ENCODE measurements at regions not wholly inside any gene's neighbourhood (a gene's known extent, or its start where the extent isn't known, plus 50 kb on each side); places are given as distances from the start of the nearest gene placed in this dataset.
"Not testable (repeated sequence)": the region's sequence is repeated elsewhere in the genome, so short reads cannot be mapped to it uniquely, and the experiment has no call there.

- Mint-ChIP-seq H3K4me1 (no peaks in the 10 kb centered on the region), H3K27ac (no peak overlapping the region), H3K36me3 (no peaks in the 10 kb centered on the region), H3K4me3 (no peak overlapping the region), H3K9me3 (no peaks in the 10 kb centered on the region), H3K27me3 (no peaks in the 10 kb centered on the region)
- no peak for DNase-seq
Observed at GRCh38 chr7:15829691-15830090, 143.2 kb upstream of the MEOX2 start.

- Mint-ChIP-seq H3K4me1 (no peaks in the 10 kb centered on the region), H3K4me3 (no peak overlapping the region), H3K36me3 (no peaks in the 10 kb centered on the region), H3K27me3 (no peaks in the 10 kb centered on the region), H3K27ac (no peak overlapping the region), H3K9me3 (no peaks in the 10 kb centered on the region)
- no peak for DNase-seq
Observed at GRCh38 chr7:15828881-15829280, 142.4 kb upstream of the MEOX2 start.

- Mint-ChIP-seq H3K4me1 (no peaks in the 10 kb centered on the region), H3K36me3 (no peaks in the 10 kb centered on the region), H3K27me3 (no peaks in the 10 kb centered on the region), H3K4me3 (no peak overlapping the region), H3K9me3 (no peaks in the 10 kb centered on the region), H3K27ac (no peak overlapping the region)
- no peak for DNase-seq
Observed at GRCh38 chr7:15821484-15822427, 135.3 kb upstream of the MEOX2 start.

GRCh38 chr7:15820319-15820718 is 133.8 kb upstream of the MEOX2 start:
- Mint-ChIP-seq H3K9me3 (no peaks in the 10 kb centered on the region), H3K27me3 (no peaks in the 10 kb centered on the region), H3K27ac (no peak overlapping the region), H3K36me3 (no peaks in the 10 kb centered on the region), H3K4me3 (no peak overlapping the region), H3K4me1 (no peaks in the 10 kb centered on the region)
- no peak for DNase-seq

- no peak for DNase-seq
- H3K4me1 Mint-ChIP-seq, result no peaks in the 10 kb centered on the region
- H3K27ac Mint-ChIP-seq, result no peak overlapping the region
- no peaks in the 10 kb centered on the region for H3K36me3 Mint-ChIP-seq
- H3K9me3 Mint-ChIP-seq, result no peaks in the 10 kb centered on the region
- H3K27me3 Mint-ChIP-seq, result no peaks in the 10 kb centered on the region
- no peak overlapping the region for H3K4me3 Mint-ChIP-seq
Observed at GRCh38 chr7:15816835-15817426, 130.4 kb upstream of the MEOX2 start.

GRCh38 chr7:15813448-15813847 is 127.0 kb upstream of the MEOX2 start:
- no peaks in the 10 kb centered on the region for H3K4me1 Mint-ChIP-seq
- H3K27me3 Mint-ChIP-seq, result no peaks in the 10 kb centered on the region
- no peak overlapping the region for H3K27ac Mint-ChIP-seq
- H3K36me3 Mint-ChIP-seq, result no peaks in the 10 kb centered on the region
- DNase-seq, result no peak
- H3K4me3 Mint-ChIP-seq, result no peak overlapping the region
- H3K9me3 Mint-ChIP-seq, result peaks cover 1% of the 10 kb centered on the region

- not testable (repeated sequence) for H3K36me3 Mint-ChIP-seq, H3K27ac Mint-ChIP-seq, DNase-seq, H3K4me3 Mint-ChIP-seq, H3K4me1 Mint-ChIP-seq, H3K27me3 Mint-ChIP-seq, H3K9me3 Mint-ChIP-seq
Observed at GRCh38 chr7:15810383-15810782, 123.9 kb upstream of the MEOX2 start.

GRCh38 chr7:15809936-15810335 is 123.5 kb upstream of the MEOX2 start:
- not testable (repeated sequence) for H3K9me3 Mint-ChIP-seq, DNase-seq, H3K4me3 Mint-ChIP-seq, H3K27ac Mint-ChIP-seq, H3K27me3 Mint-ChIP-seq, H3K4me1 Mint-ChIP-seq, H3K36me3 Mint-ChIP-seq

- Mint-ChIP-seq H3K27me3 (no peaks in the 10 kb centered on the region), H3K27ac (no peak overlapping the region), H3K4me1 (no peaks in the 10 kb centered on the region), H3K36me3 (no peaks in the 10 kb centered on the region), H3K4me3 (no peak overlapping the region), H3K9me3 (peaks cover 3% of the 10 kb centered on the region)
- DNase-seq, result no peak
Observed at GRCh38 chr7:15805891-15806290, 119.4 kb upstream of the MEOX2 start.

- H3K4me3 Mint-ChIP-seq, result no peak overlapping the region
- no peak for DNase-seq
- no peak overlapping the region for H3K27ac Mint-ChIP-seq
- H3K27me3 Mint-ChIP-seq, result no peaks in the 10 kb centered on the region
- H3K4me1 Mint-ChIP-seq, result no peaks in the 10 kb centered on the region
- H3K36me3 Mint-ChIP-seq, result no peaks in the 10 kb centered on the region
- peaks cover 2% of the 10 kb centered on the region for H3K9me3 Mint-ChIP-seq
Observed at GRCh38 chr7:15802425-15802824, 115.9 kb upstream of the MEOX2 start.

- no peaks in the 10 kb centered on the region for H3K36me3 Mint-ChIP-seq
- DNase-seq, result no peak
- no peak overlapping the region for H3K4me3 Mint-ChIP-seq
- H3K27me3 Mint-ChIP-seq, result no peaks in the 10 kb centered on the region
- peaks cover 2% of the 10 kb centered on the region for H3K9me3 Mint-ChIP-seq
- no peak overlapping the region for H3K27ac Mint-ChIP-seq
- H3K4me1 Mint-ChIP-seq, result no peaks in the 10 kb centered on the region
Observed at GRCh38 chr7:15801551-15801950, 115.1 kb upstream of the MEOX2 start.

- H3K27ac Mint-ChIP-seq, result no peak overlapping the region
- no peaks in the 10 kb centered on the region for H3K36me3 Mint-ChIP-seq
- H3K27me3 Mint-ChIP-seq, result no peaks in the 10 kb centered on the region
- no peak overlapping the region for H3K4me3 Mint-ChIP-seq
- DNase-seq, result no peak
- peaks cover 2% of the 10 kb centered on the region for H3K9me3 Mint-ChIP-seq
- H3K4me1 Mint-ChIP-seq, result no peaks in the 10 kb centered on the region
Observed at GRCh38 chr7:15801041-15801440, 114.6 kb upstream of the MEOX2 start.

GRCh38 chr7:15798081-15798480 is 111.6 kb upstream of the MEOX2 start:
- no peaks in the 10 kb centered on the region for H3K27me3 Mint-ChIP-seq
- no peak overlapping the region for H3K4me3 Mint-ChIP-seq
- DNase-seq, result no peak
- H3K9me3 Mint-ChIP-seq, result no peaks in the 10 kb centered on the region
- H3K36me3 Mint-ChIP-seq, result no peaks in the 10 kb centered on the region
- no peaks in the 10 kb centered on the region for H3K4me1 Mint-ChIP-seq
- no peak overlapping the region for H3K27ac Mint-ChIP-seq

- H3K27ac Mint-ChIP-seq, result no peak overlapping the region
- no peaks in the 10 kb centered on the region for H3K4me1 Mint-ChIP-seq
- H3K4me3 Mint-ChIP-seq, result no peak overlapping the region
- DNase-seq, result no peak
- no peaks in the 10 kb centered on the region for H3K36me3 Mint-ChIP-seq
- peaks cover under 1% of the 10 kb centered on the region for H3K9me3 Mint-ChIP-seq
- H3K27me3 Mint-ChIP-seq, result no peaks in the 10 kb centered on the region
Observed at GRCh38 chr7:15795393-15795792, 108.9 kb upstream of the MEOX2 start.

- Mint-ChIP-seq H3K4me3 (no peak overlapping the region), H3K4me1 (no peaks in the 10 kb centered on the region), H3K9me3 (peaks cover 5% of the 10 kb centered on the region), H3K27ac (no peak overlapping the region), H3K27me3 (no peaks in the 10 kb centered on the region), H3K36me3 (no peaks in the 10 kb centered on the region)
- DNase-seq, result no peak
Observed at GRCh38 chr7:15794801-15795200, 108.3 kb upstream of the MEOX2 start.

GRCh38 chr7:15784694-15785030 is 98.2 kb upstream of the MEOX2 start:
- Mint-ChIP-seq H3K27ac (no peak overlapping the region), H3K4me3 (no peak overlapping the region), H3K4me1 (no peaks in the 10 kb centered on the region), H3K36me3 (no peaks in the 10 kb centered on the region), H3K9me3 (no peaks in the 10 kb centered on the region), H3K27me3 (no peaks in the 10 kb centered on the region)
- DNase-seq, result no peak

Measured in activated naive CD8-positive, alpha-beta T cell treated with anti-CD3 and anti-CD28 coated beads for 36 hours (primary cell).